IMR-90 (cell line): ENCODE measurements at regions not wholly inside any gene's neighbourhood (a gene's known extent, or its start where the extent isn't known, plus 50 kb on each side); places are given as distances from the start of the nearest gene placed in this dataset.
A peak's percentile ranks its signal among the peaks of the same experiment; 100 is the strongest.

ENCODE experiments used
- ATAC-seq: fragments of 200-7000 bp; cut with Tn5 transposase; 2 replicates; pipeline ENCODE4 v1.9.1; 2020; ENCODE audit warnings: low read depth, mild to moderate bottlenecking, moderate library complexity
- BruUV-seq: library from RNA; stranded (reverse); fragments of 400-500 nt; replicated peaks from 2 replicates; lab custom pipeline; 2021; lab: Mats Ljungman, UMichigan
- CTCF ChIA-PET: fragments of 300-600 bp; formaldehyde crosslinking; extraction: SDS; loops from one replicate; lab custom pipeline; 2021; ENCODE audit warnings: antibody characterized with exemption; lab: Yijun Ruan, JAX
- POLR2A ChIA-PET: fragments of 300-600 bp; sonication (Branson Sonifier 250); formaldehyde crosslinking; loops from one replicate; lab custom pipeline; 2022; ENCODE audit warnings: antibody characterized with exemption; ENCODE audit not compliant: unreplicated experiment; lab: Charles Lee
- DNase-seq: peaks from one replicate; pipeline ENCODE4 v3.0.0; 2013
- H2AFZ ChIP-seq: replicated peaks from 2 replicates; pipeline ENCODE3; 2013; ENCODE audit warnings: low read length, mild to moderate bottlenecking; ENCODE audit not compliant: poor library complexity
- H2AK5ac ChIP-seq: 2 replicates; pipeline ENCODE4 v1.6.1; 2013; ENCODE audit warnings: low read depth, low read length, inconsistent platforms
- H2AK9ac ChIP-seq: replicated peaks from 2 replicates; pipeline ENCODE3; 2013; ENCODE audit warnings: mild to moderate bottlenecking, low read depth, low read length, moderate library complexity; ENCODE audit not compliant: poor library complexity
- H2BK120ac ChIP-seq: 2 replicates; pipeline ENCODE4 v1.6.1; 2013; ENCODE audit warnings: low read depth, low read length, inconsistent platforms
- H2BK15ac ChIP-seq: 3 replicates; pipeline ENCODE4 v1.6.1; 2013; ENCODE audit warnings: low read depth, low read length, inconsistent platforms
- H2BK20ac ChIP-seq: 2 replicates; pipeline ENCODE4 v1.6.1; 2013; ENCODE audit warnings: low read depth, mild to moderate bottlenecking, inconsistent platforms, low read length, moderate library complexity
- H2BK5ac ChIP-seq: 2 replicates; pipeline ENCODE4 v1.6.1; 2013; ENCODE audit warnings: mild to moderate bottlenecking, low read depth, low read length, inconsistent platforms; ENCODE audit not compliant: poor library complexity, severe bottlenecking
- H3K14ac ChIP-seq: replicated peaks from 2 replicates; pipeline ENCODE4 v1.6.1; 2013; ENCODE audit warnings: low read depth, low read length, inconsistent platforms
- H3K18ac ChIP-seq: 2 replicates; pipeline ENCODE4 v1.6.1; 2013; ENCODE audit warnings: low read depth, low read length, control low read depth
- H3K23ac ChIP-seq: 2 replicates; pipeline ENCODE4 v1.6.1; 2013; ENCODE audit warnings: low read depth, low read length, inconsistent platforms
- H3K27ac ChIP-seq: 2 replicates; pipeline ENCODE4 v1.5.1; 2013; ENCODE audit warnings: mild to moderate bottlenecking, control low read depth, low read length; ENCODE audit not compliant: insufficient read depth
- H3K27me3 ChIP-seq: 2 replicates; pipeline ENCODE4 v1.6.1; 2013; ENCODE audit warnings: low read length; ENCODE audit not compliant: control insufficient read depth, insufficient read depth
- H3K36me3 ChIP-seq: 2 replicates; pipeline ENCODE4 v1.6.1; 2013; ENCODE audit warnings: low read length, mixed read lengths; ENCODE audit not compliant: control insufficient read depth, insufficient read depth
- H3K4ac ChIP-seq: 2 replicates; pipeline ENCODE4 v1.6.1; 2013; ENCODE audit warnings: low read depth, low read length, inconsistent platforms
- H3K4me1 ChIP-seq: 2 replicates; pipeline ENCODE4 v1.6.1; 2013; ENCODE audit warnings: low read length, mixed read lengths; ENCODE audit not compliant: control insufficient read depth, insufficient read depth
- H3K4me2 ChIP-seq: 2 replicates; pipeline ENCODE4 v1.6.1; 2013; ENCODE audit warnings: low read depth, mild to moderate bottlenecking, control low read depth, low read length, moderate library complexity
- H3K4me3 ChIP-seq: 2 replicates; pipeline ENCODE4 v1.5.1; 2013; ENCODE audit warnings: low read depth, mild to moderate bottlenecking, control low read depth, low read length, moderate library complexity; ENCODE audit not compliant: insufficient read depth
- H3K56ac ChIP-seq: 2 replicates; pipeline ENCODE4 v1.6.1; 2013; ENCODE audit warnings: low read length, inconsistent platforms; ENCODE audit not compliant: insufficient read depth; ENCODE audit errors: extremely low read depth
- H3K79me1 ChIP-seq, 2 experiments: 2 replicates each; pipeline ENCODE4 v1.6.1; 2013; ENCODE audit warnings: low read length in 2 of 2, inconsistent platforms in 1 of 2, low read depth in 1 of 2
- H3K9ac ChIP-seq: 2 replicates; pipeline ENCODE4 v1.6.1; 2013; ENCODE audit warnings: low read depth, low read length, control low read depth
- H3K9me1 ChIP-seq: 2 replicates; pipeline ENCODE4 v1.6.1; 2013; ENCODE audit warnings: low read length, inconsistent platforms; ENCODE audit not compliant: insufficient read depth
- H3K9me3 ChIP-seq: 2 replicates; pipeline ENCODE4 v1.6.1; 2013; ENCODE audit warnings: low read length; ENCODE audit not compliant: control insufficient read depth, insufficient read depth
- H4K20me1 ChIP-seq: 2 replicates; pipeline ENCODE4 v1.6.1; 2013; ENCODE audit warnings: low read length, inconsistent platforms; ENCODE audit not compliant: insufficient read depth
- H4K5ac ChIP-seq: 2 replicates; pipeline ENCODE4 v1.6.1; 2013; ENCODE audit warnings: mild to moderate bottlenecking, low read depth, low read length, control low read depth
- H4K8ac ChIP-seq, 2 experiments: 2 replicates each; pipeline ENCODE4 v1.6.1; 2013; ENCODE audit warnings: low read depth in 2 of 2, low read length in 2 of 2, control low read depth in 1 of 2, inconsistent platforms in 1 of 2
- H4K91ac ChIP-seq: 2 replicates; pipeline ENCODE4 v1.6.1; 2013; ENCODE audit warnings: low read depth, low read length, inconsistent platforms; ENCODE audit not compliant: insufficient read depth
- BHLHE40 ChIP-seq: fragments of 150-350 bp; IDR thresholded peaks from 2 replicates; pipeline ENCODE4 v1.6.1; 2016; ENCODE audit warnings: mild to moderate bottlenecking, low read depth, low read length
- CEBPB ChIP-seq: IDR thresholded peaks from 2 replicates; pipeline ENCODE4 v1.6.1; 2012; ENCODE audit warnings: low read depth, low read length, improper control_type of control experiment
- CHD1 ChIP-seq: IDR thresholded peaks from 2 replicates; pipeline ENCODE4 v1.6.1; 2012; ENCODE audit warnings: low read depth, low read length, improper control_type of control experiment
- FOS ChIP-seq: fragments of 150-350 bp; IDR thresholded peaks from 2 replicates; pipeline ENCODE4 v1.6.1; 2016; ENCODE audit warnings: low read depth, low read length
- MAFK ChIP-seq: IDR thresholded peaks from 2 replicates; pipeline ENCODE4 v1.6.1; 2012; ENCODE audit warnings: low read depth, low read length, improper control_type of control experiment
- MAZ ChIP-seq: IDR thresholded peaks from 2 replicates; pipeline ENCODE4 v1.6.1; 2012; ENCODE audit warnings: low read depth, mild to moderate bottlenecking, low read length, improper control_type of control experiment, moderate library complexity, borderline replicate concordance
- MXI1 ChIP-seq: IDR thresholded peaks from 2 replicates; pipeline ENCODE4 v1.6.1; 2012; ENCODE audit warnings: low read depth, mild to moderate bottlenecking, low read length, moderate library complexity, borderline replicate concordance
- NFE2L2 ChIP-seq: fragments of 150-350 bp; IDR thresholded peaks from 2 replicates; pipeline ENCODE4 v1.6.1; 2016; ENCODE audit warnings: low read depth, mild to moderate bottlenecking, low read length
- POLR2A ChIP-seq: IDR thresholded peaks from 2 replicates; pipeline ENCODE4 v1.6.1; 2012; ENCODE audit warnings: mild to moderate bottlenecking, low read depth, low read length
- RAD21 ChIP-seq: IDR thresholded peaks from 2 replicates; pipeline ENCODE4 v1.6.1; 2012; ENCODE audit warnings: low read length, improper control_type of control experiment
- RCOR1 ChIP-seq: IDR thresholded peaks from 2 replicates; pipeline ENCODE4 v1.6.1; 2012; ENCODE audit warnings: mild to moderate bottlenecking, low read length, improper control_type of control experiment; ENCODE audit not compliant: insufficient replicate concordance
- RFX5 ChIP-seq: IDR thresholded peaks from 2 replicates; pipeline ENCODE4 v1.8.0; 2012; ENCODE audit warnings: low read depth, mild to moderate bottlenecking, low read length, moderate library complexity
- SMC3 ChIP-seq: fragments of 150-350 bp; IDR thresholded peaks from 2 replicates; pipeline ENCODE4 v1.6.1; 2016; ENCODE audit warnings: low read depth, mild to moderate bottlenecking, antibody characterized with exemption, low read length, moderate library complexity
- USF2 ChIP-seq: fragments of 150-350 bp; IDR thresholded peaks from 2 replicates; pipeline ENCODE4 v1.6.1; 2017; ENCODE audit warnings: mild to moderate bottlenecking, antibody characterized with exemption, low read length, low read depth
- WGBS, 2 experiments: methylation state at CpG; one replicate each; pipeline versions ENCODE4 v1.1.5 to v1.1.7; 2013; ENCODE audit warnings: missing lambda C conversion rate in 2 of 2; ENCODE audit not compliant: insufficient read length in 1 of 2; ENCODE audit errors: extremely low coverage in 2 of 2; 5-methylcytosine and 5-hydroxymethylcytosine counted together
- dilution Hi-C: fragments of 300-500 bp; cut with HindIII; formaldehyde crosslinking; loops from one replicate; pipeline ENCODE4 v1.14.3; 2018; ENCODE audit warnings: low sequenced_read_pairs; ENCODE audit not compliant: unreplicated experiment
- in situ Hi-C: fragments of 300-500 bp; cut with MboI; formaldehyde crosslinking; loops from 3 replicates; pipeline ENCODE4 v1.14.3; 2019; ENCODE audit warnings: low sequenced_read_pairs, inconsistent platforms, mixed read lengths
- intact Hi-C: fragments of 100-400 bp; cut with micrococcal nuclease; formaldehyde crosslinking; loops from 2 replicates; pipeline ENCODE4 v1.10.0; 2022
- TF ChIP-seq, protein P1 (sequence below): conservative IDR thresholded peaks from 2 replicates; pipeline ENCODE4 v1.5.1; 2012; ENCODE audit warnings: mild to moderate bottlenecking, low read depth, low read length, improper control_type of control experiment
- TF ChIP-seq, protein P2 (sequence below): fragments of 150-350 bp; IDR thresholded peaks from 2 replicates; pipeline ENCODE4 v1.6.1; 2016; ENCODE audit warnings: low read depth, mild to moderate bottlenecking, low read length, moderate library complexity, borderline replicate concordance

DNA sequence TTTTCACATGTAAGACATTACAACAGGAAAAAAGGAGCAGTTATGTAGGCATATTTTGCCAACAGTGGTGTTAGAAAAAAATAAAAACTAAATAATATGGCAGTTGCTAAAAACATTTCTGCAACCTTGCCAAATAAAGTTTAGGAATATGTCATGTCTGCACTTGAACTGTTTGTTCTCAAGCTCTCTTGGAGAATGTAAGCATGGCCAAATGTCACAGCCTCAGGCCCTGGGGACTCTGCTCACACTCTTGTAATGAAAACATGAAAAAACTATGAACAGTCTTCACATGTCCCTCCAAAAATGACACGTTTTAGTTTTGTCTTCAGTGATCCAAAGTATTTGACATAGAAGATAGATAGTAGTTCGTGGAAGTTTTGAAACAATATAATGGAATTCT is 753.3 kb downstream of the LTN1 start:
- Histone ChIP-seq H3K36me3 (no peaks in the 10 kb centered on the region), H2AFZ (no peak overlapping the region), H3K9ac (no peak overlapping the region), H4K91ac (peak overlapping the region; percentile 73; the same call in 1 of the 2 replicates), H3K4ac (no peak overlapping the region), H3K4me1 (peaks cover 8% of the 10 kb centered on the region), H3K27ac (peak overlapping the region; percentile 70; the same call in 1 of the 2 replicates), H3K4me3 (no peak overlapping the region), H3K56ac (no peak overlapping the region), H2BK5ac (peak overlapping the region; percentile 27), H3K79me1 (no peaks in the 10 kb centered on the region), H2BK20ac (peak overlapping the region; percentile 30), H4K5ac (peak overlapping the region; percentile 98), H3K27me3 (no peaks in the 10 kb centered on the region), H2BK120ac (peak overlapping the region; percentile 28), H3K4me2 (peak overlapping the region; percentile 76; the same call in 1 of the 2 replicates), H4K20me1 (no peaks in the 10 kb centered on the region), H4K8ac (peak overlapping the region in 1 of 2 experiments; percentile 30; a peak in 2 of 4 replicates), H3K23ac (no peak overlapping the region), H3K9me3 (no peaks in the 10 kb centered on the region), H3K9me1 (no peaks in the 10 kb centered on the region), H2AK9ac (no peak overlapping the region), H3K14ac (no peak overlapping the region), H3K18ac (peak overlapping the region; percentile 99), H2AK5ac (no peak overlapping the region), H2BK15ac (no peak overlapping the region; the same call in 1 of the 3 replicates)
- POLR2A ChIA-PET: interaction anchor here (1.1 kb wide), 1 partner anchor 18 kb away, joined by 3 read pairs; no protein-coding TSS in a partner anchor
- ATAC-seq: 0 out of 2 replicates have a peak, but pooled peaks have one; percentile 18
- in situ Hi-C loops: no loop called here
- CTCF ChIA-PET: interaction anchor here (1.2 kb wide), 1 partner anchor 13 kb away, joined by 3 read pairs; no protein-coding TSS in a partner anchor
- intact Hi-C loops: no loop called here
- no peak for TF ChIP-seq CEBPB
- no peak for TF ChIP-seq RCOR1
- no peak for TF ChIP-seq MXI1
- TF ChIP-seq, protein P1, sequence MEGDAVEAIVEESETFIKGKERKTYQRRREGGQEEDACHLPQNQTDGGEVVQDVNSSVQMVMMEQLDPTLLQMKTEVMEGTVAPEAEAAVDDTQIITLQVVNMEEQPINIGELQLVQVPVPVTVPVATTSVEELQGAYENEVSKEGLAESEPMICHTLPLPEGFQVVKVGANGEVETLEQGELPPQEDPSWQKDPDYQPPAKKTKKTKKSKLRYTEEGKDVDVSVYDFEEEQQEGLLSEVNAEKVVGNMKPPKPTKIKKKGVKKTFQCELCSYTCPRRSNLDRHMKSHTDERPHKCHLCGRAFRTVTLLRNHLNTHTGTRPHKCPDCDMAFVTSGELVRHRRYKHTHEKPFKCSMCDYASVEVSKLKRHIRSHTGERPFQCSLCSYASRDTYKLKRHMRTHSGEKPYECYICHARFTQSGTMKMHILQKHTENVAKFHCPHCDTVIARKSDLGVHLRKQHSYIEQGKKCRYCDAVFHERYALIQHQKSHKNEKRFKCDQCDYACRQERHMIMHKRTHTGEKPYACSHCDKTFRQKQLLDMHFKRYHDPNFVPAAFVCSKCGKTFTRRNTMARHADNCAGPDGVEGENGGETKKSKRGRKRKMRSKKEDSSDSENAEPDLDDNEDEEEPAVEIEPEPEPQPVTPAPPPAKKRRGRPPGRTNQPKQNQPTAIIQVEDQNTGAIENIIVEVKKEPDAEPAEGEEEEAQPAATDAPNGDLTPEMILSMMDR: no peak
- no peak for TF ChIP-seq FOS
- TF ChIP-seq RFX5: no peak
- no peak for TF ChIP-seq USF2
- TF ChIP-seq MAZ: no peak
- TF ChIP-seq MAFK: no peak
- no peak for TF ChIP-seq NFE2L2
- no peak for TF ChIP-seq POLR2A
- no peak for TF ChIP-seq SMC3
- TF ChIP-seq RAD21: no peak
- TF ChIP-seq CHD1: no peak
- TF ChIP-seq, protein P2, sequence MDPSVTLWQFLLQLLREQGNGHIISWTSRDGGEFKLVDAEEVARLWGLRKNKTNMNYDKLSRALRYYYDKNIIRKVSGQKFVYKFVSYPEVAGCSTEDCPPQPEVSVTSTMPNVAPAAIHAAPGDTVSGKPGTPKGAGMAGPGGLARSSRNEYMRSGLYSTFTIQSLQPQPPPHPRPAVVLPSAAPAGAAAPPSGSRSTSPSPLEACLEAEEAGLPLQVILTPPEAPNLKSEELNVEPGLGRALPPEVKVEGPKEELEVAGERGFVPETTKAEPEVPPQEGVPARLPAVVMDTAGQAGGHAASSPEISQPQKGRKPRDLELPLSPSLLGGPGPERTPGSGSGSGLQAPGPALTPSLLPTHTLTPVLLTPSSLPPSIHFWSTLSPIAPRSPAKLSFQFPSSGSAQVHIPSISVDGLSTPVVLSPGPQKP: no peak
- no peak for TF ChIP-seq BHLHE40
- no peak for DNase-seq
- no CpG with 5 or more reads among the region's 2 CpGs for WGBS, 2 experiments
- dilution Hi-C loops: no loop called here
- no TSS peak for BruUV-seq
